ENCODE measurements at regions not wholly inside any gene's neighbourhood (a gene's known extent, or its start where the extent isn't known, plus 50 kb on each side); places are given as distances from the start of the nearest gene placed in this dataset.

DNA sequence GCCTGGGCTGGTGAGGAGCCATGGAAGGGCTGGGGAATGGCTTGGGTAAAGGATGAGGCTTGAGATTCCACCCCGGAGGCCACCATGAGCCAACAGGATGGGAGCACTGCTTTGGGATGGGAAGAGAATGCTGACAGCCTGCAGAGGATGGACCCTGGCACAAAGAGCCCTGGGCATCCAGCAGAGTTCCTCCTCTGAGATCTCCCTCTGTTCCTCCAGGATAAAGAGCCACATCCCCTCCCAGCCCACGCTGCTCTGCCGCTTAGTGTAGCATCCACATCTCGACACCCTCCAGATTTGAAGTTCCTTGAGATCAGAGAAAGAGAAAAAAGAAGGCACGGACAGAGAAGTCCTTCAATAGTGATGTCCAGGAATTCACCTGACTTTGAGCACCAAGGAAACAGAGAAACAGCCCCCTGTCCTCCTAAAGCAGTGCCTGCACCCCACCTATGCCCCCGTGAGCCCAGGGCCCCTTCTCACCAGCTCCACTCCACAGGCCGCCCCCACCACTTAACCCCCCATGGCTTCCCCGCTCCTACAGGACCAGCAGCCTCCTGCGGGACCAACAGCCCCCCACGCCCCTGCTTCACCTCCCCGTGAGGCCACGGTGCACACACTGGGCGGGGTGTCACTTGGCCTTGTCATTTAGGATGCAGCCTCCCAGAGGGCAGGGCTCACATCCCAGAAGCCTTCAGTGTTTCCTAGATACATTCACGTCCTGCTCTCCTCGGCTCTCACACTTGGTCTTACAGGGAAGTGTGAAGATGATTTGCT lies 180.5 kb downstream of the SHANK2 start:
- H3K9ac ChIP-seq (ENCODE audit: low read length), result no peak overlapping the region
- CTCF ChIA-PET, result no interaction called here
- POLR2A ChIA-PET (ENCODE audit: unreplicated experiment), result no interaction called here
- H3K4me3 ChIP-seq (ENCODE audit: low read length), result no peak overlapping the region
- peaks cover 6% of the 10 kb centered on the region; the same call in 1 of the 2 replicates for H3K4me1 ChIP-seq (ENCODE audit: insufficient read depth, low read length)
- no peak overlapping the region for H3K4me2 ChIP-seq (ENCODE audit: low read length)
- H4K20me1 ChIP-seq (ENCODE audit: low read length), result no peaks in the 10 kb centered on the region
- H3K9me3 ChIP-seq (ENCODE audit: low read length), result no peaks in the 10 kb centered on the region
- no peaks in the 10 kb centered on the region; the same call in 1 of the 2 replicates for H3K9me2 ChIP-seq (replicated peaks; ENCODE audit: low read length)
- H3K79me2 ChIP-seq (ENCODE audit: low read length), result no peaks in the 10 kb centered on the region
- ATAC-seq (no peak), DNase-seq (no peak)
- H3K27me3 ChIP-seq (ENCODE audit: low read length), result no peaks in the 10 kb centered on the region
- no peak overlapping the region for H3K27ac ChIP-seq (ENCODE audit: low read length)
- BruUV-seq (replicated peaks), result no TSS peak
- H2AFZ ChIP-seq (ENCODE audit: low read length), result no peak overlapping the region
- no peaks in the 10 kb centered on the region for H3F3A ChIP-seq (ENCODE audit: low read length, unreplicated experiment)
- no peak for TF ChIP-seq EZH2phosphoT487 (IDR thresholded peaks at IDR 0.05; ENCODE audit: borderline replicate concordance, low read length)
- no peak for TF ChIP-seq CTCF (conservative IDR thresholded peaks at IDR 0.05; ENCODE audit: low read depth, low read length)
- no peak for TF ChIP-seq EZH2 (IDR thresholded peaks at IDR 0.05; ENCODE audit: low read length, unreplicated experiment)
- intact Hi-C loops (cut with micrococcal nuclease), result no loop called here
- H3K36me3 ChIP-seq (ENCODE audit: low read depth, low read length), result 0 out of 2 replicates have a peak, but pooled peaks cover 6% of the 10 kb centered on the region

GRCh38 chr11:71070490-71071453 lies 181.6 kb downstream of the SHANK2 start:
- no peaks in the 10 kb centered on the region for H3K79me2 ChIP-seq (ENCODE audit: low read length)
- CTCF ChIA-PET, result no interaction called here
- H2AFZ ChIP-seq (ENCODE audit: low read length), result no peak overlapping the region
- H4K20me1 ChIP-seq (ENCODE audit: low read length), result no peaks in the 10 kb centered on the region
- H3K4me1 ChIP-seq (ENCODE audit: insufficient read depth, low read length), result peaks cover 2% of the 10 kb centered on the region; the same call in 1 of the 2 replicates
- no peak overlapping the region for H3K9ac ChIP-seq (ENCODE audit: low read length)
- H3K4me2 ChIP-seq (ENCODE audit: low read length), result no peak overlapping the region
- TF ChIP-seq CTCF (conservative IDR thresholded peaks at IDR 0.05; ENCODE audit: low read depth, low read length), result no peak
- no peak for TF ChIP-seq EZH2 (IDR thresholded peaks at IDR 0.05; ENCODE audit: low read length, unreplicated experiment)
- TF ChIP-seq EZH2phosphoT487 (IDR thresholded peaks at IDR 0.05; ENCODE audit: borderline replicate concordance, low read length), result no peak
- no TSS peak for BruUV-seq (replicated peaks)
- POLR2A ChIA-PET (ENCODE audit: unreplicated experiment), result no interaction called here
- H3K36me3 ChIP-seq (ENCODE audit: low read depth, low read length), result 0 out of 2 replicates have a peak, but pooled peaks cover 6% of the 10 kb centered on the region
- no peaks in the 10 kb centered on the region for H3K27me3 ChIP-seq (ENCODE audit: low read length)
- intact Hi-C loops (cut with micrococcal nuclease), result no loop called here
- no peaks in the 10 kb centered on the region for H3K9me3 ChIP-seq (ENCODE audit: low read length)
- DNase-seq, result no peak
- no peak overlapping the region for H3K4me3 ChIP-seq (ENCODE audit: low read length)
- no peak for ATAC-seq
- no peaks in the 10 kb centered on the region; the same call in 1 of the 2 replicates for H3K9me2 ChIP-seq (replicated peaks; ENCODE audit: low read length)
- no peak overlapping the region for H3K27ac ChIP-seq (ENCODE audit: low read length)
- H3F3A ChIP-seq (ENCODE audit: low read length, unreplicated experiment), result no peaks in the 10 kb centered on the region
